Forelimb muscle (tissue), 1 donor: ENCODE measurements at regions not wholly inside any gene's neighbourhood (a gene's known extent, or its start where the extent isn't known, plus 50 kb on each side); places are given as distances from the start of the nearest gene placed in this dataset.

Experiments used
- DNase-seq: peaks from one replicate; pipeline ENCODE4 v3.0.0-alpha.2; 2013; ENCODE audit warnings: low read depth

DNA sequence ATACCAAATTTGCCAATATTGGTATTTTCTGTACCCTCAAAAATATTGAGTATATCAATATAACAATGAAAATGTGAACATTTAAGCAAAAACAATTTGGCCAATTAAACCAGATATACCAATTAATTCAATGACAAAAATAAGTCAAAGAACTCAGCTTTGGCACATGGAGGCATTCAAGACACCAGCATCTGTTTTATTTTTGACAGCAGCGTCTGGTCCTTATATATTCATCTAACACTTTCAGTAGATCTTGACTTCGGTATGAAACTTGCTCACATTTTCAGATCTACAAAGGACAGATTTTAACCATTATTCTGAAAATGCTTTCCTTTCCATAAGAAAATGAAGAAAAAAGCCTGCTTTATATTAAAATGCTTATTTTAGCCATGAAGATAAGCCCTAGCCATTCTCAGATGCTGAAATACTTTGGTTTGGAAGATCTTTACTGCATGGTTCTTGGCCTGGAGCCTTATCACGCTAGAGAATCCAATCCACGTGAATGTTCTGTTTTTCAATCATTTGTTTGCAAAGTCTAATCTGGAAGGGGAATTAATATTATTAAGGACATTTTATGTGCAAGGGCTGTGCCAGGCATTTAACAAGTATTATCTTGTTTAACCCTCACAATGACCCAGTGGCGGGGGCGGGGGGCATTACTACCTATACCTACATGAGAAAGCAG is 132.2 kb downstream of the DLEU7 start:
- no peak for DNase-seq

DNA sequence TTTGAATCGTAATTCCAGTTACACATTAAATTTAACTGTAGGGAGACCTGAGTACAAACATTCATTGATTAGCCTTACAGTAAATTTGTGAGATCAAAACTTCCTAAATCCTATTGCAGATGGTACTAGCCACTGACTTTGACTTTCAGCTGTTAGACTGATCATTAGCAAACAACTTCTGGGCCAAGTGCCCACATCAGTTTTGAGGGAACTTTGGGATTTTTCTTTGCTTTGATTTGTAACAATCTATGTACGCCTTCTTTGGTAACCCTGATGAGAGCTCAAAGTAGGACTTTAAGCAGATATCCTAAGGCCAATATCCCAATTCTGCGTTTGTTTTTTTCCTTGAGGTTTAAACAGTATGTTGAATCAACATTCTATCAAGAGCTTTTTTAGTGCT is 131.5 kb downstream of the DLEU7 start:
- DNase-seq, result no peak

DNA sequence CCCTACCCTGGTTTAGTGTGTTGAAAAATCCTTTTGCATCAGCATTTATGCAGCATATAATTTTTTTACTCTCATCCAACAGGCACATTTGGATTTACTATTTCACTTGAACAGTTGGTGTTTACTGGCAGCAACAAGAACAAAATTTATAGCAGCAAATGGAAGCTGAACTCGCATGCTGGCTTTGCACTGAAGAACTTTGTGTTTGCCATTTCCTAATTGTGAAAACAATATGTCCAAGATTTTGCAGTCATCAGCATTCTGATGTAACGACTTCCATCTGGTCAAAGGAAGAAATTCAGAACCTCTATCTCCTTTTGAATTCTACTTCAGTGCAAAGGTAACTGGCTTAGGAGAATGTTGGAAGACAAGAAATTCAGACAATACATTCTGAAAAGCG is 131.0 kb downstream of the DLEU7 start:
- no peak for DNase-seq

DNA sequence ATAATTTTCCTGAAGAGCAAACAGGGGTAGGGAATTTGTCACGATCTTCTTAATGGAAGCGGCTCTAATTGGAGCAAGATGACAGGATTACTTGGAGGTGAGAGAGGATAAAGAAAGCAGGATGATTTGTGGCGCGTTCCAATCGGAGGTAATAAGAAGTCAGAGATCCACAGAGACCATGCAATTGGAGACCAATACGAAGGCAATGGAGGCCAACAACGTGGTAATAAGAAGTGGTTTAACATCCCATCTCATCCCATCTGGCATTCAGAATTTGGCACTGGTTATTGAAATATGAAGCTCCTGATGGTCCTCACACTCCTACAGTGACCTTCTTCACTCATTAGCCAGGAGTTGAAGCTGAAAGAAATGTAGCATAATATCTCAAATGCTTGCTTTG is 130.6 kb downstream of the DLEU7 start:
- DNase-seq, result no peak

DNA sequence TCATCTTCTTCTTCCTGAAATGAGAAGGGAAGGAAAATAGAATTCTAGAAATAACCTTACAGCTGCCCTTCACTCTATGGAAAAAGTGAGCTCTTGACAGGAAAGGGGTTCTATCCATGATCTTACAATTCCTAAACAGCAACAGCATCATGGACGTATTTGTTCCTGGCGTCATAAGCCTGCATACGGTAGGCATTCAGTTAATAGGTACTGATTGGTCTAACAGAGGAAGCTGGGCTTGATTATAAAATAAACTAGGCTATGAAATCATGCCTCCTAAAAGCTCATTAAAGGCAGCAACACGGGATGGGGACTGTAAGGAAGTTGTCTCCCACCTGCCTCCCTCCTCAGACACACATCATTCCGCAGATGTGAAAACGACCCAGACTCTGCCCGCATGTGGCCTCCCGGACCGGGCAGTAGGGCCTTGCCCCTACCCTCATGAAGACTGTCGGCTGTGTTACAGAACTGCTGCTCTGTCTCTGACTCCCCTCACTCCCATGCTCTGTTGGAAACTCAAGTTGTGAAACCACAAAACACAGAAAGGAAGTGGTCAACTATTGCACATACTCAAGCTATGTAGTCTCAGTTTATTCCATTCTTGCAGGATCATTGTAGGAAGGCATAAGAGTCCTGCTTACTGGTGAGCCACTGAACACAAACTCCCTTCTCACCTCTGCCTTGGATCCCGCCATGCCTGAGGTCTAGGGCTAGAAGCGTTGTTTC is 129.8 kb downstream of the DLEU7 start:
- no peak for DNase-seq

DNA sequence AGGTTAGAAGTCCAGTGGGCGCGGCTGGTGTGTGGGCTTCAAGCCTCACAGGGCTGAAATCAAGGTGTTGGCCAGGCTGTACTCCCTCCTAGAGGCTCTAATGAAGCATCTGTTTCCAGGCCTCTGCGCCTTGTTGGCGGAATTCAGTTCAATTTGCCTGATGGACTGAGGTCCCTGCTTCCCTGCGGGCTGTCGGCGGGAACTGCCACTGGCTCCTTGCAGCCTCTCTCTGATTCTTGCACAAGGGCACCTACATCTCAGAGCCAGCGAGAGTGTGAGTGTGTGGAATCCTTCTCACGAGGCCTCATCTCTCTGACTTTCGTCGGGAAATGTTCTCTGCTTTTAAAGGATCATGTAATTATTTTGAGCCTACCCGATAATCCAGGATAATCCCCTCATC is 128.6 kb downstream of the DLEU7 start:
- DNase-seq, result no peak

DNA sequence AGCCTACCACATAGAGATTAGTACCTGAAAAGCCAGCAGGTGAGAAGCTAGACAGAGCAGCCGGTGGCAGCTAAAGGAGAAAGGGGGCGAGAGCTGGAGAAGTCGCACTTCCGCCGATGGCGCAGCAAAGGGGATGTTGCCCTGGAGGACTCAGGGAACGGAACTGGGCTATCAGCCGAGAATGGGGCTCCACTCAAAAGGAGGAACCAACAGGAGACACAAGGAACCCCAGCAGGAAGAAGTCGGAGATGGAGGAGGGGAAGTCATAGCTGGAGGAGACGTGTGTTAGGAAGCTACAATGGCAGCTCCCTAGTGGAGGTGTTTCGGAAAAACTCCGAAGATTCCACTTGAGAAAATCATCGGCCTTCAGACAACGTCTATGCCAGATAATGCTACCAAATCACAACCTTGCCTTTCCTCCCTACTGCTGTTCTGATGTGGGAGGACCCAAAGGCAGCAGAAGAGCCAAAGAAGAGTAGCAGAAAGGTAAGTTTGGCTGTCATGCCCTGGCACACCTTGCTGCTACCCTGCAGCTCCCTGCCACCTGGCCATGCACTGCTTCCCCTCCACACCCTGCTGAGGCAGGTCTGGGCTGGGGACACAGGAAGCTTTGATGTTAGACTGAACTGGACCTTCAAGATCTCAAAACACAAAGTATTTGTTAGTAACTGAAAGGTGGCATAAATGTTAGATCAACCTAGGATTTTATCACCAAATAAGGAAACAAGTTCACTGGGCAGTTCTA is 127.9 kb downstream of the DLEU7 start:
- no peak for DNase-seq

DNA sequence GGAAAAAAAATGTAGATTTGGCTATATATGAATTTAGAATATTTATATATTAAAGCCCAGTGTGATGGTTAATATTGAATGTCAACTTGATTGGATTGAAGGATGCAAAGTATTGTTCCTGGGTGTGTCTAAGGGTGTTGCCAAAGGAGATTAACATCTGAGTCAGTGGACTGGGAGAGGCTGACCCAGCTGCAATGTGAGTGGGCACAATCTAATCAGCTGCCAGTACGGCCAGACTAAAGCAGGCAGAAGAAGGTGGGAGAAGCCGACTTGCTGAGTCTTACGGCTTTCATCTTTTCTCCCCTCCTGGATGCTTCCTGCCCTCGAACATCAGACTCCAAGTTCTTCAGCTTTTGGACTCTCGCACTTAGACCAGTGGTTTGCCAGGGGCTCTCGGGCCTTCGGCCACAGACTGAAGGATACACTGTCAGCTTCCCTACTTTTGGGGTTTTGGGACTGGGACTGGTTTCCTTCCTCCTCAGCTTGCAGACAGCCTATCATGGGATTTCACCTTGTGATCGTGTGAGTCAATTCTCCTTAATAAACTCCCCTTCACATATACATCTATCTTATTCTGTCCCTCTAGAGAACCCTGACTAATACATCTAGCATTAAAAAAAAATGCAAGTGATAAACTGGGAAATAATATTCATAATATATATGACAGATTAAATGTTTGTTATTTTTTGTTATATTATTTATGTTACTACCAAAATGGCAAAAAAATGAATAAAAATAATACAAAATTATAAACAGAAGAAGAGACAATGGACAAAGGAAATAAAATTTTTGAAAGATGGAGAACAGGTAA is 122.4 kb downstream of the DLEU7 start:
- no peak for DNase-seq

DNA sequence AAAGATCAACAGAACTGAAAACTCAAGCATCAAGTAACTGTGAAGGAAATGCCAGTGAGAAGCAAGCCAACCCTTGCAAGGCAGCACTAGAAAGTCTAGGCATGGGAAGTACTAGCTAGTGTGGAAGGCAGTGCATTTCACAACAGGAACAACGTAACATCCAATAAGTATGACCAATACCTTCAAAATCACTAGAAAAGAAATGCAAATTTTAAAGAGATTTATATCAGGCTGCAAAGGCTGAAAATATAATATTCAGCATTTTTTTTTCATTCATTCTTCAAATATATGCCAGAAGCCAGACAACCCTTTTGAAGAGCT is 121.9 kb downstream of the DLEU7 start:
- DNase-seq, result no peak

DNA sequence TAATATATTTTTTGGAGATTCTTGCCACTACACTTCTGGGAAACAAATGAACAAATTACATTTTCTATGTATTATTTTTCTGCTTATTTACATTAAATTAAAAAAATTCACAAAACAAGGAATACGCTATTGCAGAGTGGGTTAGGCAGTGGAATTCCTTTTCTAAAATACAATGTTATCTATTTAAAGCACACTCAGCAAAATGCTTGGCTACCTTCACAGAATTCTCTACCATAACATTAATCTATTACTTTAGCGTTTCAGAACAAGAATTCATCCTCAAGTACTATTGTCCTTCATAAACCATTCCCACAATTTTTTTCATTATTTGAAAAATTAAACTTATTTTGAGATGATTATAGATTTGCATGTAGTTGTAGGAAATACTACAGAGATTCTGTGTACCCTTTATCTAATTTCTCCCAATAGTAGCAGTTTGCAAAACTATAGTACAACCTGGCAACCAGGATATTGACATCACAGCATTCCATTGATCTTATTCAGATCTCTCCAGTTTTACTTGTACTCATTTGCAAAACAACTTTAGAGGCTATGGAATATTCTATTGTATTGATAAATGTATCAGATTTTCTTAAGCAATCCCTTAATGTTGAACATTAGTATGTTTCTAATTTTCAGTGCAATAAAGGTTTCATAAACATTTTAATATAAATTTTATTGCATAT is 120.9 kb downstream of the DLEU7 start:
- DNase-seq, result no peak

DNA sequence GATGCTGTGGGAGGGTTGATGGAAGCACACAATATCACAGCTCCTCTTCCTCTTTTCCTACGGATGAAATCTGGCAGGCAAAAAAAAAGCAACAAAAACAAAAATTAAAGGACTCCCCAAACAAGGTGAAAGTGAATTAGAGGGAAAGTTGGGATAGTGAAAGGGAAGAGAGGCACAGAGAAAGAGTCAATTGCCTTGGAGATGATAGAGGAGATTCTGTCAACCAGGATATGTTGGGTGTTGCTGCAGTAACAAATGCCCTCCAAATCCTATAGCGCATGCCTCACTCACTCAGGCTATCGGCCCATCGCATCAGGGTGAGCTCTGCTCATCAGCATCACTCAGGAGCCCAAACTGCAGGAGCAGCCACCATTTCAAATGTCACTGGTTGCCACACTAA is 119.1 kb downstream of the DLEU7 start:
- DNase-seq, result no peak

DNA sequence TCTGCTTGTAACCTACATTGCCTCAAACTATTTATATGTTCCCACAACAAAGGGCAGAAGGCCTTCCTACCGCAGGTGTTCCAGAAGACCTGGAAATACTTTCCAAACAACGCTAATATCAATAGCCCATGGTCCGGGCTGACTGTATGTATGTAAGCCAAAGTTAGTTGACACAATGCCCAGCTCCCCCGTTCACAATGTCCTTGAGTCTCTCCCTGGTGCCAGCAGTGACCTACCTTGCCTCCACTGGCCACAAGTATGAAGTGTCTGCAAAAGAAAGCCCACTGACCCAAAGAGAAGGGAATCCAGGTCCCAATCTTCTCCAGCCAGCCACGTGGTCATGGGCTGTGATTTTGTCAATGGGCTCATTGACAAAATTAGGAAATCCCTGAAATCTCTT is 118.6 kb downstream of the DLEU7 start:
- no peak for DNase-seq

DNA sequence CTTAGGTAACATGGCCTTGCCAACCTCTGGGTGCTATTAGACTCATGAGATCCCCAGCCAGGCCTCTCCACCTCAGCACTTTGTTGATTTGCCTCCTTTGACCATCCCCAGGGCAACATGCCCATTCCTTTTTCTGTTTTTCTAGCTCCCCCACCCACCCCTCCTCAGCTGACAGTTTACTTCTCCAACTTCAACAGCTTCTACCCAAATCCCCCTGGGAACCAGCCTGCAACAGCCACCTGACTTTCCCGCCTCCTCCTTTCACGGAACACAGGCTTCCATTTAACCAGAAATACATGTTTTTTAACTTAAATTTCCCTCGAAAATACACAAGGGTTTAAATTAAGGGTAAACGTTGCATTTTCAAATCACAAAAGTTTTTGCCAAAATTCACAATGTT is 117.3 kb downstream of the DLEU7 start:
- DNase-seq, result no peak

DNA sequence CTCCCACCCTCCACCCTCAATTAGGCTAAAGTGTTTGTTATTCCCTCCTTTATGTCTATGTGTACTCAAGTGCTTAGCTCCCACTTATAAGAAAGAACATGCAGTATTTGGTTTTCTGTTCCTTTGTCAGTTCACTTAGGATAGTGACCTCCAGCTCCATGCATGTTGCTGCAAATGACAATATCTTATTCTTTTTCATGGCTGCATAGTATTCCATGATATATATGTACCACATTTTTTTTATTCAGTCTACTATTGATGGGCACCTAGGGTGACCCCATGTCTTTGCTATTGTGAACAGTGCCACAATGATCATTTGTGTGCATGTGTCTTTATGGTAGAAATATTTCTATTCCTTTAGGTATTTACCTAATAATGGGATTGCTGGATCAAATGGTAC is 114.3 kb downstream of the DLEU7 start:
- DNase-seq, result no peak

DNA sequence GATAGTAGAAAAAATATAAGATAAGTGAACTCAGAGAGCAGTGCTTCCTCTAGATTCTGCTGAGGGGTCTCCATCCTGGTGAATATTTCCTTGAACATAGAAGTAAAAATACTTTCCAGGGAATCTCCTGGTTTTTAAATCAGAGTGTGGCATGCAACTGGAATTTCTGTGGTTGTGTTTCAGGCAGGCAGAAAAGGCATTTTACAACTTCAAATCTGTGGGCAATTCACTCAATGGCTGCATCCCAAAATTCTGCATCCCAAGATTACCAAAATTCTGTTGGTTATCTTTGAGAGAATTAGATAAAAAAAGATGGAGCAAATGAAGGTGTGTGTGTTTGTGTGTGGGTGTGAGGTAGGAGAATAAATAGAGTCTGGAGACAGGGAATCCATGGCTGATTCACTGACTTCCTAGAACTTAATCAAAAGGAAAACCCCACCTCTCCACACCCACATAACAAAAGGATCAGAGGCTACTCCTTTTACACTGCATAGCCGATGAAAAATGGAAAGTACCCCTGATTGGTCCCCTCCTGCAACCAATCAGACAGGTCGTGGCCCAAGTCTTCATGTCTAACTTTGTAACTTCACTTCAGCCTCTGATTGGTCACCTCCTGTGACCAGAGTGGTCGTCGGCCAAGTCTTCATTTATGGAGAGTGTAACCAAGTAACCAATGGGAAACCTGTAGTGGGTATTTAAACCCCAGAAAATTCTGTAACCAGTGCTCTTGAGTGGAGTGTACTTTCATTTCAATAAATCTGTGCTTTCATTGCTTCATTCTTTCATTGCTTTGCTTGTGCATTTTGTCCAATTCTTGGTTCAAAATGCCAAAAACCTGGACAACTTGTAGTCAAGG is 112.8 kb downstream of the DLEU7 start:
- no peak for DNase-seq

DNA sequence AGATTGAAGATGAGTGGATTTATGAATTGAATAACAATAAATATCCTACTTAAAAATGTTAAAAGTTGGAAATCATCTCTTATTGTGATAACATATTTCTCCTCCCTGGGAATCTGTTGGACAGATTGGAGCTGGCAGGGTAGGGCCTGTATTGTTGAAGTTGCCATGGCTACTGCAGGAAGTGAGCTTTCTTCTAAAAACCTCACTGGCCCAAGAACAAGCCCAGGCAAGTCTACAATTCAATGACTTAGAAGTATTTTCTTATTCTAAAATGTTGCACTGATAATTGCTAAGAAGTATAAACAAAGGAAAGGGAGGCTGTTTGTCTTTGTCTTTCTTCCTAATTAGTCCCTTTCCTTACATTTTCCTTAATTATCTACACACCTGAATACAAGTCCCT is 112.1 kb downstream of the DLEU7 start:
- no peak for DNase-seq

DNA sequence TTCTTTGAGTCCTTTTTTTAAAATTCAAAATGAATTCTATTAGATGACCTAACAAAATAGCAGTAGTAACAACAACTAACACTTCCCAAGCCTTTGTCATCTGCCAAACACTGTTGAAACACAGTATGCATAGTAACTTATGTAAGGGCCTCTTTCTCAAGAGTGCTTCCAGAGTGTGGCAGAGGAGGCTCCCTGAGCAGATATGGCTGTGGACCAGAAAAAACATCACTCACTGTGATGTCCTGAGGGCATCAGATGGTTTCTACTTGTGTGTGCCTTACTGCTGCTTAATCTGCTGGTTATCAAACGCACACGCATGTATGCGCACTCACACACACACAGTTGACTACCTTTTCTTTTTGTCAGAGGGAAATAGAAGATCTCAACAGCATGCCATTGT is 110.8 kb downstream of the DLEU7 start:
- no peak for DNase-seq

DNA sequence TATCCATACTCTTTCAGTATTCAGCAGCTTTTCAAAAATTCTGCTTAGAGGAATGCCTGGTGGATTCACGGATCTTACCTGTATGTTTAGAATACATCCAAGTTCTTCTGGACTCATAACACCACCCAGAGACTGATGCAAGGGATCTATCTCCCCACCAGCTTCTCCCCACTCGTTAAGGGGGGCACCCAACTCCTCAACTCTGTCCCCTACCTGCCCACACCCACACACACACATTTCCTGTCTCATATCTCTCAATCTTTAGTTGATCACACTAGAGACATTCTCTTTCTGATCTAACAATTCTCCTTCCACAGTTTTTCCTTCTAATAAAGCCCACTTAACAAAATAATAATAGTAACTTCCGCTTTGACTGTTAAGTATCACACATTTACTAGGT is 110.1 kb downstream of the DLEU7 start:
- DNase-seq, result no peak

DNA sequence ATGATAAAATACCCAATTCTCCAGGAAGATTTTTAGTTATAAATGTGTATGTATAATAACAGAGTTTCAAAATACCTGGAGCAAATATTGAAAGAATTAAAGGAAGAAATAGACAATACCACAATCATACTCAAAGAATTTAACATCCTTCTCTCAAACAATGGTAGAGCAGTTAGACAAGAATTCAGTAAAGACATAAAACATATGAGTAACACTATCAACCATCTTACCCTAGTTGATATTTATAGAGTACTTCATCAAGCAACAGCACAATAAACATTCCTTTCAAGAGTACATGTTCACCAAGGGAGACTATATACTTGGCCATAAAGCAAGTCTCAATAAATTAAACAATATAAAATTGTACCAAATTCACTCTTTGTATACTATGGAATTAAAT is 108.4 kb downstream of the DLEU7 start:
- no peak for DNase-seq

DNA sequence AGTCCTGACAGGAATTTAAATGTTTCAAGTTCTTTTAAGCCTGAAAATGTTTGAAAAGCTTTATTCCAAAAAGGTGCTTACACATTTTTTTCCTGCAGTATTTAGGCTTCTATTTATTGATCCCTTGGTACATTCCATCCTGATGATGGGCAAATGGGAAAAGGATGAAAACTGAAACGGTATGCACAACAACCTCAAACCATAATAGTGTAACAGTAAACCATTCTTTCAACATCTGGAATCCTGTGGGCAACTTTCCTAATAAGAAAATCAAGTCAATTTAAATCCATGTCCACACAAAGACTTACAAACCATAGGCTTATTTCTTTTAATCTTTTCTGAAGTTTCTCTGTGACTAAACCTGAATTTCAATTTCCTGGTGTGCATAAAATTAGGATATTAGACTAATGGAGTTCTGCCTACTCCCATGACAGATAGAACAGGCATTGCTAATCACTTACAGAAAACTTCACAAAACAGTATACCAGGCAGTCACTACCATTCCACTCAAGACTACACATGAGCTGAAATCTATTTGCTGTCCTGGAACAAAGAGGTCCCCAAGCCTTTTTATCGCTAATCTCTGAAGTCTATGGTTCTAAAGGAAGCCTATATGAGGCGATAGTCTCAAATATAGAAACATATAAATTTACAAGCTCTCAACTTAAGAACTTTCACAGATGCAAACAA is 103.3 kb downstream of the DLEU7 start:
- DNase-seq, result no peak
